VCaP (cell line): ENCODE measurements at regions not wholly inside any gene's neighbourhood (a gene's known extent, or its start where the extent isn't known, plus 50 kb on each side); places are given as distances from the start of the nearest gene placed in this dataset.
A peak's percentile ranks its signal among the peaks of the same experiment; 100 is the strongest.

Source experiments
- H3K27ac ChIP-seq: fragments of 450-650 bp; 2 replicates; pipeline ENCODE4 v1.5.1; 2017
- CTCF ChIP-seq: fragments of 450-650 bp; conservative IDR thresholded peaks from 2 replicates; pipeline ENCODE4 v1.5.1; 2017; ENCODE audit warnings: mild to moderate bottlenecking, moderate library complexity

DNA sequence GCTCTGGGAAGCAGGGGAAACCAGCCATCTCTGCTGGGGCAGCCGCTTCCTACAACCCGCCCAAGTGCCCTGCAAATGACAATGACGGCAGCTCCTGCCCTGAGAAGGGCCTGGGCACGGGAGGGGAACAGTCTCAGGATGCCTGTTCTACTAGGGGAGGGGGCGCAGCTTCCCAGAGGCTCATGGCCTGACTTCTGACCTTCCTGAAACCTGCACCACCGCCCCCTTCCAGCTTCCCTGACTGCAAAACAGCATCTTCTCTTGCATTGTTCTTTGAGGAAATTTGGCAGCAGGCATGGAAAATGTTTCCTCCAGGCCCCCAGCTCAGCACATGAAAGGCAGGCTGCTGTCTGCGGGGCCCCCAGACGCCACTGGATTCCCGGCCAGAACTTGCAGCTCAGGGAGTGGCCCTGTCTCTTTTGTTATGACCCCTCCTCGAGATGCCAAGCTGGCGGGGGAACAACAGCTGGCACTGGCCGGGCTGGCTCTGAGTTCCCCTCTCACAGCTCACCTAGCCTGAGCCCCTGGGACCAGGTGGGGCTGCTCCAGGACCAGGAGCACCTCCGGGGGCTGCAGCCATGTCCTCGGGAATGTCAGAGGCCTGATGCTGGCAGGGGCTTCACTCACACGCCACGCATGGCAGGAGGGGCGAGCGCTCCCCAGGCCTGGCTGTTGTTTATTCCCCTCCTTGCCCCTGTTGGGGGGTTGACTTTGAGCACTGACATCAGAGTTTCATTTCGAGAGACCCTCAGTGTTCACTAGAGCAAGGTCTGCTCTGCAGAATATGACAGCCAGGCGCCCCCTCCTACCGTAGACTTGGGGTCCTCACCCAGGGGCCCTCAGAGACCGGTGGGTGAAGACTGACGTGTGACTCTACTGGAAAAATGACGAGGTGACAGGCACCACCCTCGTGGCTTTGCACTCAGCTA is 62.7 kb downstream of the CALML3 start:
- no peak for TF ChIP-seq CTCF
- peak overlapping the region; percentile 96; the same call in 1 of the 2 replicates for H3K27ac ChIP-seq

GRCh38 chr10:5588080-5588453 is 63.3 kb downstream of the CALML3 start:
- TF ChIP-seq CTCF: no peak
- H3K27ac ChIP-seq: peak overlapping the region; percentile 96; the same call in 1 of the 2 replicates

- TF ChIP-seq CTCF: no peak
- H3K27ac ChIP-seq: no peak overlapping the region
Observed at GRCh38 chr10:5588603-5589002, 63.8 kb downstream of the CALML3 start.
